SK-N-MC (cell line): ENCODE measurements at regions not wholly inside any gene's neighbourhood (a gene's known extent, or its start where the extent isn't known, plus 50 kb on each side); places are given as distances from the start of the nearest gene placed in this dataset.

Experiments
- DNase-seq: peaks from one replicate; pipeline ENCODE4 v3.0.0-alpha.2; 2011; ENCODE audit warnings: low read depth, low spot score
- H3K27ac ChIP-seq: fragments of 200-600 bp; sonication (generic); 2 replicates; pipeline ENCODE4 v1.5.1; 2016; ENCODE audit warnings: mixed run types
- H3K36me3 ChIP-seq: fragments of 200-600 bp; sonication (generic); 2 replicates; pipeline ENCODE4 v1.6.1; 2017; ENCODE audit warnings: antibody characterized with exemption, low read length, mixed read lengths; ENCODE audit not compliant: insufficient read depth
- H3K4me3 ChIP-seq: fragments of 200-600 bp; sonication (generic); 2 replicates; pipeline ENCODE4 v1.5.1; 2016
- H3K9ac ChIP-seq: fragments of 200-600 bp; sonication (generic); 2 replicates; pipeline ENCODE4 v1.8.0; 2017; ENCODE audit warnings: mixed run types, mixed read lengths; ENCODE audit not compliant: insufficient read length
- H3K9me3 ChIP-seq: fragments of 200-600 bp; sonication (generic); 2 replicates; pipeline ENCODE4 v1.6.1; 2017; ENCODE audit warnings: low read depth, mild to moderate bottlenecking, antibody characterized with exemption, low read length, moderate library complexity, mixed read lengths
- EZH2 ChIP-seq: fragments of 200-600 bp; sonication (generic); IDR thresholded peaks from one replicate; pipeline ENCODE4 v1.6.1; 2017; ENCODE audit warnings: antibody characterized with exemption
- FOXP2 ChIP-seq: optimal IDR thresholded peaks from 2 replicates; pipeline ENCODE3; 2011; ENCODE audit warnings: mild to moderate bottlenecking, moderate library complexity; ENCODE audit not compliant: insufficient read depth; ENCODE audit errors: extremely low read length, control extremely low read depth
- POLR2AphosphoS5 ChIP-seq: IDR thresholded peaks from 2 replicates; pipeline ENCODE4 v1.6.1; 2012; ENCODE audit warnings: mild to moderate bottlenecking, low read depth, low read length, borderline replicate concordance

GRCh38 chr5:23027331-23027730 is 174.2 kb upstream of the CDH12 start:
- Histone ChIP-seq H3K4me3 (no peak overlapping the region), H3K9ac (no peak overlapping the region), H3K36me3 (no peaks in the 10 kb centered on the region), H3K9me3 (no peaks in the 10 kb centered on the region), H3K27ac (peak overlapping the region; percentile 84)
- TF ChIP-seq FOXP2 (no peak), EZH2 (no peak), POLR2AphosphoS5 (no peak)
- no peak for DNase-seq

GRCh38 chr5:23026252-23027170 is 173.4 kb upstream of the CDH12 start:
- no peak overlapping the region for H3K9ac ChIP-seq
- TF ChIP-seq FOXP2: peak; percentile 93
- peak; percentile 45; the same call in 1 of the 2 replicates for TF ChIP-seq POLR2AphosphoS5
- no peak for TF ChIP-seq EZH2
- H3K9me3 ChIP-seq: no peaks in the 10 kb centered on the region
- peak; percentile 90 for DNase-seq
- H3K36me3 ChIP-seq: no peaks in the 10 kb centered on the region
- H3K4me3 ChIP-seq: peak overlapping the region; percentile 40
- H3K27ac ChIP-seq: peak overlapping the region; percentile 84

GRCh38 chr5:23025629-23026233 is 172.6 kb upstream of the CDH12 start:
- Histone ChIP-seq H3K9me3 (no peaks in the 10 kb centered on the region), H3K27ac (peak overlapping the region; percentile 84; the same call in 1 of the 2 replicates), H3K4me3 (peak overlapping the region; percentile 40; the same call in 1 of the 2 replicates), H3K36me3 (no peaks in the 10 kb centered on the region), H3K9ac (no peak overlapping the region)
- DNase-seq: no peak
- TF ChIP-seq FOXP2 (no peak), EZH2 (no peak), POLR2AphosphoS5 (no peak)

GRCh38 chr5:23024470-23024869 is 171.3 kb upstream of the CDH12 start:
- H3K4me3 ChIP-seq: no peak overlapping the region

GRCh38 chr5:23014825-23015224 is 161.7 kb upstream of the CDH12 start:
- no peak overlapping the region for H3K4me3 ChIP-seq
- no peak overlapping the region for H3K9ac ChIP-seq
- TF ChIP-seq FOXP2 (no peak), POLR2AphosphoS5 (no peak), EZH2 (no peak)
- no peak overlapping the region for H3K27ac ChIP-seq
- H3K36me3 ChIP-seq: no peaks in the 10 kb centered on the region
- DNase-seq: no peak
- no peaks in the 10 kb centered on the region for H3K9me3 ChIP-seq

More at GRCh38 chr5:23024470-23024869, 171.3 kb upstream of the CDH12 start:
- Histone ChIP-seq H3K36me3 (no peaks in the 10 kb centered on the region), H3K27ac (no peak overlapping the region), H3K9ac (no peak overlapping the region), H3K9me3 (no peaks in the 10 kb centered on the region)
- DNase-seq: no peak
- TF ChIP-seq FOXP2 (no peak), EZH2 (no peak), POLR2AphosphoS5 (no peak)

- no peaks in the 10 kb centered on the region for H3K36me3 ChIP-seq
- no peak overlapping the region for H3K9ac ChIP-seq
- H3K4me3 ChIP-seq: no peak overlapping the region
- TF ChIP-seq EZH2 (no peak), FOXP2 (no peak), POLR2AphosphoS5 (no peak)
- no peaks in the 10 kb centered on the region for H3K9me3 ChIP-seq
- no peak for DNase-seq
- no peak overlapping the region for H3K27ac ChIP-seq
These were observed 161.1 kb upstream of the CDH12 start for GRCh38 chr5:23014266-23014665.

- Histone ChIP-seq H3K27ac (0 out of 2 replicates have a peak overlapping the region, but pooled peaks have one; percentile 63), H3K9me3 (no peaks in the 10 kb centered on the region), H3K9ac (no peak overlapping the region), H3K4me3 (peak overlapping the region; percentile 70), H3K36me3 (no peaks in the 10 kb centered on the region)
- DNase-seq: no peak
- TF ChIP-seq POLR2AphosphoS5 (no peak), FOXP2 (no peak), EZH2 (no peak)
These were observed 160.4 kb upstream of the CDH12 start for GRCh38 chr5:23013395-23013998.

GRCh38 chr5:23012842-23013241 is 159.7 kb upstream of the CDH12 start:
- H3K4me3 ChIP-seq: peak overlapping the region; percentile 70
- no peaks in the 10 kb centered on the region for H3K36me3 ChIP-seq
- H3K9me3 ChIP-seq: no peaks in the 10 kb centered on the region
- H3K27ac ChIP-seq: peak overlapping the region; percentile 63; the same call in 1 of the 2 replicates
- TF ChIP-seq POLR2AphosphoS5 (no peak), EZH2 (no peak), FOXP2 (no peak)
- H3K9ac ChIP-seq: peak overlapping the region; percentile 62
- DNase-seq: no peak
